DOHH2 (cell line): ENCODE measurements at regions not wholly inside any gene's neighbourhood (a gene's known extent, or its start where the extent isn't known, plus 50 kb on each side); places are given as distances from the start of the nearest gene placed in this dataset.

ENCODE experiments used
- EZH2phosphoT487 ChIP-seq: fragments of 200-600 bp; sonication (generic); IDR thresholded peaks from 2 replicates; pipeline ENCODE4 v1.6.1; 2017; ENCODE audit warnings: borderline replicate concordance, mild to moderate bottlenecking, antibody characterized with exemption, low read length, moderate library complexity, mixed read lengths
- TF ChIP-seq, protein P1 (sequence below): fragments of 200-600 bp; sonication (generic); IDR thresholded peaks from one replicate; pipeline ENCODE4 v1.5.1; 2014; ENCODE audit warnings: antibody characterized with exemption, mild to moderate bottlenecking, low read depth, low read length; ENCODE audit not compliant: poor library complexity, severe bottlenecking

DNA sequence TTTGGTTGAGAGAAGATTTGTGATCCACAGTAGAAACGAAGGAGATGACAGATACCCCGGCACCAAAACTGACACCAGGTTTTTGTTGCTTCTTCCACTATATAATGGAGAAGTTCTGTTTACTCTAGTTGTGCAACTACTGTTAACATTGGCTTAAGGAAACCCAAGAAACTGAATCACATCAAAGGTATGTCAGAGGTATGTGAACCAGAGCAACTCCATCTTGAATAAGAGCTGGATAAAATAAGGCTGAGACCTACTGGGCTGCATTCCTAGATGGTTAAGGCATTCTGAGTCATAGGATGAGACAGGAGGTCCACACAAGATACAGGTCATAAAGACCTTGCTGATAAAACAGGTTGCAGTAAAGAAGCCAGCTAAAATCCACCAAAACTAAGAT, 173.7 kb upstream of the CAMK1G start:
- TF ChIP-seq, protein P1, sequence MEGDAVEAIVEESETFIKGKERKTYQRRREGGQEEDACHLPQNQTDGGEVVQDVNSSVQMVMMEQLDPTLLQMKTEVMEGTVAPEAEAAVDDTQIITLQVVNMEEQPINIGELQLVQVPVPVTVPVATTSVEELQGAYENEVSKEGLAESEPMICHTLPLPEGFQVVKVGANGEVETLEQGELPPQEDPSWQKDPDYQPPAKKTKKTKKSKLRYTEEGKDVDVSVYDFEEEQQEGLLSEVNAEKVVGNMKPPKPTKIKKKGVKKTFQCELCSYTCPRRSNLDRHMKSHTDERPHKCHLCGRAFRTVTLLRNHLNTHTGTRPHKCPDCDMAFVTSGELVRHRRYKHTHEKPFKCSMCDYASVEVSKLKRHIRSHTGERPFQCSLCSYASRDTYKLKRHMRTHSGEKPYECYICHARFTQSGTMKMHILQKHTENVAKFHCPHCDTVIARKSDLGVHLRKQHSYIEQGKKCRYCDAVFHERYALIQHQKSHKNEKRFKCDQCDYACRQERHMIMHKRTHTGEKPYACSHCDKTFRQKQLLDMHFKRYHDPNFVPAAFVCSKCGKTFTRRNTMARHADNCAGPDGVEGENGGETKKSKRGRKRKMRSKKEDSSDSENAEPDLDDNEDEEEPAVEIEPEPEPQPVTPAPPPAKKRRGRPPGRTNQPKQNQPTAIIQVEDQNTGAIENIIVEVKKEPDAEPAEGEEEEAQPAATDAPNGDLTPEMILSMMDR, result no peak
- TF ChIP-seq EZH2phosphoT487, result no peak
